A549 (cell line): ENCODE measurements at regions not wholly inside any gene's neighbourhood (a gene's known extent, or its start where the extent isn't known, plus 50 kb on each side); places are given as distances from the start of the nearest gene placed in this dataset.

Experiments used
- E2F6 ChIP-seq: IDR thresholded peaks from 2 replicates; pipeline ENCODE4 v1.6.1; 2012; ENCODE audit warnings: low read depth, borderline replicate concordance
- HES2 ChIP-seq: fragments of >200 bp; sonication (Bioruptor Twin); formaldehyde crosslinking; IDR thresholded peaks from 2 replicates; pipeline ENCODE4 v1.6.1; 2016
- HOXA7 ChIP-seq: fragments of 250-450 bp; sonication (Bioruptor Pico); IDR thresholded peaks from 2 replicates; pipeline ENCODE4 v1.5.0; 2020; ENCODE audit warnings: mild to moderate bottlenecking, moderate library complexity
- JUNB ChIP-seq: fragments of >200 bp; sonication (Bioruptor Twin); formaldehyde crosslinking; IDR thresholded peaks from 2 replicates; pipeline ENCODE4 v1.6.1; 2016
- MYC ChIP-seq: IDR thresholded peaks from 2 replicates; pipeline ENCODE4 v1.6.1; 2012; ENCODE audit warnings: mild to moderate bottlenecking, inconsistent platforms, low read length, improper control_type of control experiment, borderline replicate concordance
- POLR2A ChIP-seq: IDR thresholded peaks from 2 replicates; pipeline ENCODE4 v1.6.1; 2012; ENCODE audit warnings: mild to moderate bottlenecking, low read length
- REST ChIP-seq: fragments of 200-600 bp; sonication (generic); IDR thresholded peaks from 2 replicates; pipeline ENCODE4 v1.6.1; 2016; ENCODE audit warnings: antibody characterized with exemption, mild to moderate bottlenecking, moderate library complexity
- RNF2 ChIP-seq: fragments of 200-600 bp; sonication (generic); IDR thresholded peaks from 2 replicates; pipeline ENCODE4 v1.6.1; 2016; ENCODE audit warnings: low read depth, mild to moderate bottlenecking, antibody characterized with exemption, moderate library complexity, borderline replicate concordance
- SMC3 ChIP-seq: fragments of >200 bp; sonication (Bioruptor Twin); formaldehyde crosslinking; IDR thresholded peaks from 3 replicates; pipeline ENCODE4 v1.6.1; 2018; ENCODE audit warnings: inconsistent platforms
- SREBF2 ChIP-seq: fragments of 450-650 bp; IDR thresholded peaks from 2 replicates; pipeline ENCODE4 v1.6.1; 2014; ENCODE audit warnings: mild to moderate bottlenecking, moderate library complexity
- ZC3H11A ChIP-seq: fragments of 450-650 bp; IDR thresholded peaks from 2 replicates; pipeline ENCODE4 v1.6.1; 2014; ENCODE audit warnings: antibody characterized with exemption, mild to moderate bottlenecking
- TF ChIP-seq, protein P1 (sequence below): fragments of >200 bp; sonication (Bioruptor Twin); formaldehyde crosslinking; IDR thresholded peaks from 3 replicates; pipeline ENCODE4 v1.5.1; 2016

GRCh38 chr3:78287085-78287484 lies 1247.2 kb downstream of the ROBO2 start:
- TF ChIP-seq POLR2A (no peak), MYC (no peak), SREBF2 (no peak), ZC3H11A (no peak), REST (no peak), RNF2 (no peak), HOXA7 (CRISPR knock-in tag) (no peak), E2F6 (no peak), HES2 (no peak), SMC3 (no peak), JUNB (no peak)
- TF ChIP-seq, protein P1, sequence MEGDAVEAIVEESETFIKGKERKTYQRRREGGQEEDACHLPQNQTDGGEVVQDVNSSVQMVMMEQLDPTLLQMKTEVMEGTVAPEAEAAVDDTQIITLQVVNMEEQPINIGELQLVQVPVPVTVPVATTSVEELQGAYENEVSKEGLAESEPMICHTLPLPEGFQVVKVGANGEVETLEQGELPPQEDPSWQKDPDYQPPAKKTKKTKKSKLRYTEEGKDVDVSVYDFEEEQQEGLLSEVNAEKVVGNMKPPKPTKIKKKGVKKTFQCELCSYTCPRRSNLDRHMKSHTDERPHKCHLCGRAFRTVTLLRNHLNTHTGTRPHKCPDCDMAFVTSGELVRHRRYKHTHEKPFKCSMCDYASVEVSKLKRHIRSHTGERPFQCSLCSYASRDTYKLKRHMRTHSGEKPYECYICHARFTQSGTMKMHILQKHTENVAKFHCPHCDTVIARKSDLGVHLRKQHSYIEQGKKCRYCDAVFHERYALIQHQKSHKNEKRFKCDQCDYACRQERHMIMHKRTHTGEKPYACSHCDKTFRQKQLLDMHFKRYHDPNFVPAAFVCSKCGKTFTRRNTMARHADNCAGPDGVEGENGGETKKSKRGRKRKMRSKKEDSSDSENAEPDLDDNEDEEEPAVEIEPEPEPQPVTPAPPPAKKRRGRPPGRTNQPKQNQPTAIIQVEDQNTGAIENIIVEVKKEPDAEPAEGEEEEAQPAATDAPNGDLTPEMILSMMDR, result no peak
